BLaER1 treated with 17β-estradiol and CSF1 and Interleukin-3, amounts not matched to agents 10 nM and 100 nM (cell line): ENCODE measurements at regions not wholly inside any gene's neighbourhood (a gene's known extent, or its start where the extent isn't known, plus 50 kb on each side); places are given as distances from the start of the nearest gene placed in this dataset.

Source experiments
- H3K27ac ChIP-seq, 11 experiments: shearing (Covaris generic); formaldehyde crosslinking; 2 replicates each; pipeline ENCODE4 v1.8.1; 2022
- H3K27me3 ChIP-seq, 11 experiments: shearing (Covaris generic); formaldehyde crosslinking; 2 replicates each; pipeline ENCODE4 v1.8.1; 2022
- H3K36me3 ChIP-seq, 11 experiments: shearing (Covaris generic); formaldehyde crosslinking; 2 replicates each; pipeline ENCODE4 v1.8.1; 2022
- H3K4me1 ChIP-seq, 10 experiments: shearing (Covaris generic); formaldehyde crosslinking; 2 replicates each; pipeline ENCODE4 v1.8.1; 2022
- H3K4me2 ChIP-seq, 11 experiments: shearing (Covaris generic); formaldehyde crosslinking; 2 replicates each; pipeline ENCODE4 v1.8.1; 2022
- H3K4me3 ChIP-seq, 10 experiments: shearing (Covaris generic); formaldehyde crosslinking; 2 replicates each; pipeline ENCODE4 v1.8.1; 2022
- H3K9ac ChIP-seq, 11 experiments: shearing (Covaris generic); formaldehyde crosslinking; 2 replicates each; pipeline ENCODE4 v1.8.1; 2022
- H3K9me3 ChIP-seq, 11 experiments: shearing (Covaris generic); formaldehyde crosslinking; replicated peaks in 1 of 11; 2 replicates each; pipeline ENCODE4 v1.8.1; 2022
- H4K20me1 ChIP-seq, 11 experiments: shearing (Covaris generic); formaldehyde crosslinking; 2 replicates each; pipeline ENCODE4 v1.8.1; 2022
- Cebpa-rat ChIP-seq, 11 experiments: shearing (Covaris generic); IDR thresholded peaks; 2 replicates each; pipeline ENCODE4 v1.8.1; 2022

GRCh38 chr5:170173227-170173626 lies 59.6 kb upstream of the C5orf58 start:
- Histone ChIP-seq H3K4me2 (no peak overlapping the region), H3K27ac (no peak overlapping the region), H3K4me1 (peaks cover 0 to 17% (median 11%) of the 10 kb centered on the region in 10 experiments; a peak in 10 of 20 replicates), H3K9me3 (no peaks in the 10 kb centered on the region), H3K9ac (no peak overlapping the region), H3K27me3 (no peaks in the 10 kb centered on the region), H3K36me3 (no peaks in the 10 kb centered on the region), H3K4me3 (no peak overlapping the region), H4K20me1 (no peaks in the 10 kb centered on the region)
- TF ChIP-seq Cebpa-rat (IDR thresholded peaks at IDR 0.05) = no peak

GRCh38 chr5:170173647-170174046 lies 59.1 kb upstream of the C5orf58 start:
- peaks cover 0 to 12% (median 8%) of the 10 kb centered on the region in 10 experiments; a peak in 8 of 20 replicates for H3K4me1 ChIP-seq
- no peak overlapping the region for H3K4me2 ChIP-seq
- no peak overlapping the region for H3K4me3 ChIP-seq
- no peak overlapping the region for H3K27ac ChIP-seq
- no peak overlapping the region for H3K9ac ChIP-seq
- no peaks in the 10 kb centered on the region for H3K36me3 ChIP-seq
- no peaks in the 10 kb centered on the region for H3K27me3 ChIP-seq
- TF ChIP-seq Cebpa-rat (IDR thresholded peaks at IDR 0.05) = no peak
- no peaks in the 10 kb centered on the region for H3K9me3 ChIP-seq
- H4K20me1 ChIP-seq = no peaks in the 10 kb centered on the region

- Histone ChIP-seq H3K9ac (no peak overlapping the region), H3K4me3 (no peak overlapping the region), H3K4me1 (no peaks in the 10 kb centered on the region), H3K36me3 (no peaks in the 10 kb centered on the region), H3K9me3 (no peaks in the 10 kb centered on the region), H3K27me3 (no peaks in the 10 kb centered on the region), H3K4me2 (no peak overlapping the region), H4K20me1 (no peaks in the 10 kb centered on the region), H3K27ac (no peak overlapping the region)
- TF ChIP-seq Cebpa-rat (IDR thresholded peaks at IDR 0.05) = no peak
Measured at GRCh38 chr5:170176916-170177315, 55.9 kb upstream of the C5orf58 start.

GRCh38 chr5:170178814-170179213 lies 54.0 kb upstream of the C5orf58 start:
- no peaks in the 10 kb centered on the region for H3K4me1 ChIP-seq
- H3K27me3 ChIP-seq = no peaks in the 10 kb centered on the region
- TF ChIP-seq Cebpa-rat (IDR thresholded peaks at IDR 0.05) = no peak
- no peaks in the 10 kb centered on the region for H3K9me3 ChIP-seq
- H3K9ac ChIP-seq = no peak overlapping the region
- H3K36me3 ChIP-seq = no peaks in the 10 kb centered on the region
- H3K4me3 ChIP-seq = no peak overlapping the region
- no peak overlapping the region for H3K4me2 ChIP-seq
- no peaks in the 10 kb centered on the region for H4K20me1 ChIP-seq
- no peak overlapping the region for H3K27ac ChIP-seq

DNA sequence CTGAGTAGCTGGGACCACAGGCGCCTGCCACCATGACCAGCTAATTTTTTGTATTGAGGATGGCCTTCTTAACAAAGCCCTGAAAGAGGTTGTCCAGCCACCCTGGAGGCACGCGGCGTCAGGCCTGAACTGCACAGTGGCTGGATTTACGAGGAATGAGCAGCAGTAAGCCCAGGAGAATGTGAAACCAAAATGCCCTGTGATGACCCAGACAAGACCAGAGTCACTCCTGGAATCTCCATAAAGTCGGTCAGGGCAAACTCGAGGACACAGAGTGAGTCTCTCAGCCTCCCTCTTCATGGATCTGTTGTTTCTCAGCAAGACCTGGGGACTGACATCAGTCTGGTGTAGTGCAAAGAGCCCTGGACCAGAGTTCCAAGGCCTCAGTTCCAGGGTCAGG lies 53.2 kb upstream of the C5orf58 start:
- H3K4me1 ChIP-seq = no peaks in the 10 kb centered on the region
- no peaks in the 10 kb centered on the region for H3K9me3 ChIP-seq
- TF ChIP-seq Cebpa-rat (IDR thresholded peaks at IDR 0.05) = no peak
- no peak overlapping the region for H3K9ac ChIP-seq
- H3K27me3 ChIP-seq = no peaks in the 10 kb centered on the region
- no peak overlapping the region for H3K27ac ChIP-seq
- no peaks in the 10 kb centered on the region for H4K20me1 ChIP-seq
- H3K4me2 ChIP-seq = no peak overlapping the region
- no peak overlapping the region for H3K4me3 ChIP-seq
- H3K36me3 ChIP-seq = no peaks in the 10 kb centered on the region

GRCh38 chr5:170181902-170182301 lies 50.9 kb upstream of the C5orf58 start:
- no peak overlapping the region for H3K4me2 ChIP-seq
- H3K27ac ChIP-seq = no peak overlapping the region
- H3K9me3 ChIP-seq = no peaks in the 10 kb centered on the region
- H3K27me3 ChIP-seq = no peaks in the 10 kb centered on the region
- peaks cover 0 to 14% (median 3%) of the 10 kb centered on the region in 10 experiments; a peak in 7 of 20 replicates for H3K4me1 ChIP-seq
- H3K36me3 ChIP-seq = no peaks in the 10 kb centered on the region
- no peaks in the 10 kb centered on the region for H4K20me1 ChIP-seq
- H3K4me3 ChIP-seq = no peak overlapping the region
- H3K9ac ChIP-seq = no peak overlapping the region
- TF ChIP-seq Cebpa-rat (IDR thresholded peaks at IDR 0.05) = no peak

- no peak overlapping the region for H3K4me3 ChIP-seq
- no peaks in the 10 kb centered on the region for H3K9me3 ChIP-seq
- H3K27ac ChIP-seq = no peak overlapping the region
- no peak for TF ChIP-seq Cebpa-rat (IDR thresholded peaks at IDR 0.05)
- H3K36me3 ChIP-seq = no peaks in the 10 kb centered on the region
- no peaks in the 10 kb centered on the region for H4K20me1 ChIP-seq
- H3K27me3 ChIP-seq = no peaks in the 10 kb centered on the region
- H3K4me1 ChIP-seq = peaks cover 0 to 14% (median 6%) of the 10 kb centered on the region in 10 experiments; a peak in 7 of 20 replicates
- no peak overlapping the region for H3K9ac ChIP-seq
- H3K4me2 ChIP-seq = no peak overlapping the region
Measured at GRCh38 chr5:170182491-170182890, 50.3 kb upstream of the C5orf58 start.
